SK-N-SH (cell line): ENCODE measurements at regions not wholly inside any gene's neighbourhood (a gene's known extent, or its start where the extent isn't known, plus 50 kb on each side); places are given as distances from the start of the nearest gene placed in this dataset.

Experiments
- EP300 ChIP-seq, 2 experiments: IDR thresholded peaks; 2 replicates each; pipeline versions ENCODE4 v1.4.0 to v1.6.1; 2012; ENCODE audit warnings: borderline replicate concordance in 1 of 2, low read depth in 1 of 2, low read length in 1 of 2
- FOXM1 ChIP-seq: IDR thresholded peaks from 2 replicates; pipeline ENCODE4 v1.4.0; 2012; ENCODE audit warnings: low read depth, mild to moderate bottlenecking
- GATA2 ChIP-seq: sonication (generic); formaldehyde crosslinking; IDR thresholded peaks from 2 replicates; pipeline ENCODE4 v1.5.0; 2020; ENCODE audit warnings: mild to moderate bottlenecking, missing genetic modification reagents
- MXI1 ChIP-seq: IDR thresholded peaks from 2 replicates; pipeline ENCODE4 v1.6.1; 2012; ENCODE audit warnings: mild to moderate bottlenecking, low read depth, low read length, improper control_type of control experiment
- PBX3 ChIP-seq: IDR thresholded peaks from 2 replicates; pipeline ENCODE4; 2012
- RAD21 ChIP-seq: IDR thresholded peaks from 2 replicates; pipeline ENCODE4 v1.6.1; 2012; ENCODE audit warnings: mild to moderate bottlenecking, low read length
- RCOR1 ChIP-seq: fragments of 150-350 bp; IDR thresholded peaks from 2 replicates; pipeline ENCODE4 v1.6.1; 2017; ENCODE audit warnings: antibody characterized with exemption, low read length
- REST ChIP-seq: IDR thresholded peaks from 2 replicates; pipeline ENCODE4 v1.6.1; 2012; ENCODE audit warnings: mild to moderate bottlenecking, low read depth, low read length, moderate library complexity
- RXRA ChIP-seq: IDR thresholded peaks from 2 replicates; pipeline ENCODE4 v1.4.0; 2012; ENCODE audit warnings: low read depth, mild to moderate bottlenecking, borderline replicate concordance
- SIN3A ChIP-seq: IDR thresholded peaks from 2 replicates; pipeline ENCODE4 v1.6.1; 2012; ENCODE audit warnings: low read depth, mild to moderate bottlenecking, low read length, moderate library complexity, borderline replicate concordance
- TCF12 ChIP-seq: IDR thresholded peaks from 2 replicates; pipeline ENCODE4 v1.4.0; 2012
- TEAD4 ChIP-seq: IDR thresholded peaks from 2 replicates; pipeline ENCODE4 v1.4.0; 2012; ENCODE audit warnings: mild to moderate bottlenecking, borderline replicate concordance; ENCODE audit not compliant: insufficient read depth
- TF ChIP-seq, protein P1 (sequence below): fragments of 200-600 bp; sonication (generic); IDR thresholded peaks from 2 replicates; pipeline ENCODE4 v1.6.1; 2017; ENCODE audit warnings: antibody characterized with exemption, mild to moderate bottlenecking, moderate library complexity
- TF ChIP-seq, protein P2 (sequence below): IDR thresholded peaks from 2 replicates; pipeline ENCODE4 v1.4.0; 2012; ENCODE audit warnings: low read depth

GRCh38 chr7:11951909-11952308 is 119.9 kb upstream of the THSD7A start:
- TF ChIP-seq RCOR1 (no peak), EP300 (IDR thresholded peaks at IDR 0.05; ENCODE audit: borderline replicate concordance in 1 of 2, low read depth in 1 of 2, low read length in 1 of 2) (no peak), RAD21 (no peak), PBX3 (no peak), MXI1 (no peak), REST (no peak), SIN3A (no peak), GATA2 (no peak), TCF12 (no peak), FOXM1 (no peak), TEAD4 (no peak), RXRA (no peak)
- TF ChIP-seq, protein P1, sequence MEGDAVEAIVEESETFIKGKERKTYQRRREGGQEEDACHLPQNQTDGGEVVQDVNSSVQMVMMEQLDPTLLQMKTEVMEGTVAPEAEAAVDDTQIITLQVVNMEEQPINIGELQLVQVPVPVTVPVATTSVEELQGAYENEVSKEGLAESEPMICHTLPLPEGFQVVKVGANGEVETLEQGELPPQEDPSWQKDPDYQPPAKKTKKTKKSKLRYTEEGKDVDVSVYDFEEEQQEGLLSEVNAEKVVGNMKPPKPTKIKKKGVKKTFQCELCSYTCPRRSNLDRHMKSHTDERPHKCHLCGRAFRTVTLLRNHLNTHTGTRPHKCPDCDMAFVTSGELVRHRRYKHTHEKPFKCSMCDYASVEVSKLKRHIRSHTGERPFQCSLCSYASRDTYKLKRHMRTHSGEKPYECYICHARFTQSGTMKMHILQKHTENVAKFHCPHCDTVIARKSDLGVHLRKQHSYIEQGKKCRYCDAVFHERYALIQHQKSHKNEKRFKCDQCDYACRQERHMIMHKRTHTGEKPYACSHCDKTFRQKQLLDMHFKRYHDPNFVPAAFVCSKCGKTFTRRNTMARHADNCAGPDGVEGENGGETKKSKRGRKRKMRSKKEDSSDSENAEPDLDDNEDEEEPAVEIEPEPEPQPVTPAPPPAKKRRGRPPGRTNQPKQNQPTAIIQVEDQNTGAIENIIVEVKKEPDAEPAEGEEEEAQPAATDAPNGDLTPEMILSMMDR, result no peak
- TF ChIP-seq, protein P2, sequence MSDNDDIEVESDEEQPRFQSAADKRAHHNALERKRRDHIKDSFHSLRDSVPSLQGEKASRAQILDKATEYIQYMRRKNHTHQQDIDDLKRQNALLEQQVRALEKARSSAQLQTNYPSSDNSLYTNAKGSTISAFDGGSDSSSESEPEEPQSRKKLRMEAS, result no peak
